ENCODE measurements at regions not wholly inside any gene's neighbourhood (a gene's known extent, or its start where the extent isn't known, plus 50 kb on each side); places are given as distances from the start of the nearest gene placed in this dataset.

- no TSS peak for BruUV-seq (replicated peaks)
- Histone ChIP-seq H2AK5ac (ENCODE audit: low read depth, low read length) (no peak overlapping the region), H2AFZ (replicated peaks; ENCODE audit: low read length, poor library complexity) (no peak overlapping the region), H4K5ac (ENCODE audit: low read depth, low read length) (no peak overlapping the region), H2AK9ac (replicated peaks; ENCODE audit: low read depth, low read length, poor library complexity) (no peak overlapping the region), H3K27me3 (ENCODE audit: control insufficient read depth, insufficient read depth, low read length) (peaks cover 9% of the 10 kb centered on the region), H3K79me1 (ENCODE audit: low read depth in 1 of 2, low read length in 2 of 2) (no peaks in the 10 kb centered on the region), H3K27ac (ENCODE audit: insufficient read depth, low read length) (no peak overlapping the region), H3K9me1 (ENCODE audit: insufficient read depth, low read length) (peaks cover 14% of the 10 kb centered on the region), H2BK15ac (ENCODE audit: low read depth, low read length) (no peak overlapping the region), H3K36me3 (ENCODE audit: control insufficient read depth, insufficient read depth, low read length) (no peaks in the 10 kb centered on the region), H3K4me2 (ENCODE audit: low read depth, low read length) (no peak overlapping the region), H4K91ac (ENCODE audit: insufficient read depth, low read depth, low read length) (no peak overlapping the region), H2BK5ac (ENCODE audit: low read depth, low read length, poor library complexity, severe bottlenecking) (no peak overlapping the region), H2BK120ac (ENCODE audit: low read depth, low read length) (no peak overlapping the region), H3K23ac (ENCODE audit: low read depth, low read length) (no peak overlapping the region), H2BK20ac (ENCODE audit: low read depth, low read length) (no peak overlapping the region), H3K56ac (ENCODE audit: extremely low read depth, insufficient read depth, low read length) (no peak overlapping the region), H3K9ac (ENCODE audit: low read depth, low read length) (no peak overlapping the region), H3K9me3 (ENCODE audit: control insufficient read depth, insufficient read depth, low read length) (no peaks in the 10 kb centered on the region), H4K8ac (ENCODE audit: low read depth in 2 of 2, low read length in 2 of 2) (no peak overlapping the region), H4K20me1 (ENCODE audit: insufficient read depth, low read length) (no peaks in the 10 kb centered on the region), H3K14ac (replicated peaks; ENCODE audit: low read depth, low read length) (no peak overlapping the region), H3K18ac (ENCODE audit: low read depth, low read length) (no peak overlapping the region), H3K4me1 (ENCODE audit: control insufficient read depth, insufficient read depth, low read length) (peaks cover 9% of the 10 kb centered on the region), H3K4ac (ENCODE audit: low read depth, low read length) (no peak overlapping the region), H3K4me3 (ENCODE audit: insufficient read depth, low read depth, low read length) (no peak overlapping the region)
- TF ChIP-seq, protein P1, sequence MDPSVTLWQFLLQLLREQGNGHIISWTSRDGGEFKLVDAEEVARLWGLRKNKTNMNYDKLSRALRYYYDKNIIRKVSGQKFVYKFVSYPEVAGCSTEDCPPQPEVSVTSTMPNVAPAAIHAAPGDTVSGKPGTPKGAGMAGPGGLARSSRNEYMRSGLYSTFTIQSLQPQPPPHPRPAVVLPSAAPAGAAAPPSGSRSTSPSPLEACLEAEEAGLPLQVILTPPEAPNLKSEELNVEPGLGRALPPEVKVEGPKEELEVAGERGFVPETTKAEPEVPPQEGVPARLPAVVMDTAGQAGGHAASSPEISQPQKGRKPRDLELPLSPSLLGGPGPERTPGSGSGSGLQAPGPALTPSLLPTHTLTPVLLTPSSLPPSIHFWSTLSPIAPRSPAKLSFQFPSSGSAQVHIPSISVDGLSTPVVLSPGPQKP (IDR thresholded peaks at IDR 0.05; ENCODE audit: borderline replicate concordance, low read depth, low read length): no peak
- TF ChIP-seq USF2 (IDR thresholded peaks at IDR 0.05; ENCODE audit: low read depth, low read length): no peak
- no peak for TF ChIP-seq SMC3 (IDR thresholded peaks at IDR 0.05; ENCODE audit: low read depth, low read length)
- no peak for TF ChIP-seq RFX5 (IDR thresholded peaks at IDR 0.05; ENCODE audit: low read depth, low read length)
- TF ChIP-seq CEBPB (IDR thresholded peaks at IDR 0.05; ENCODE audit: low read depth, low read length): no peak
- TF ChIP-seq MAZ (IDR thresholded peaks at IDR 0.05; ENCODE audit: borderline replicate concordance, low read depth, low read length): no peak
- TF ChIP-seq, protein P2, sequence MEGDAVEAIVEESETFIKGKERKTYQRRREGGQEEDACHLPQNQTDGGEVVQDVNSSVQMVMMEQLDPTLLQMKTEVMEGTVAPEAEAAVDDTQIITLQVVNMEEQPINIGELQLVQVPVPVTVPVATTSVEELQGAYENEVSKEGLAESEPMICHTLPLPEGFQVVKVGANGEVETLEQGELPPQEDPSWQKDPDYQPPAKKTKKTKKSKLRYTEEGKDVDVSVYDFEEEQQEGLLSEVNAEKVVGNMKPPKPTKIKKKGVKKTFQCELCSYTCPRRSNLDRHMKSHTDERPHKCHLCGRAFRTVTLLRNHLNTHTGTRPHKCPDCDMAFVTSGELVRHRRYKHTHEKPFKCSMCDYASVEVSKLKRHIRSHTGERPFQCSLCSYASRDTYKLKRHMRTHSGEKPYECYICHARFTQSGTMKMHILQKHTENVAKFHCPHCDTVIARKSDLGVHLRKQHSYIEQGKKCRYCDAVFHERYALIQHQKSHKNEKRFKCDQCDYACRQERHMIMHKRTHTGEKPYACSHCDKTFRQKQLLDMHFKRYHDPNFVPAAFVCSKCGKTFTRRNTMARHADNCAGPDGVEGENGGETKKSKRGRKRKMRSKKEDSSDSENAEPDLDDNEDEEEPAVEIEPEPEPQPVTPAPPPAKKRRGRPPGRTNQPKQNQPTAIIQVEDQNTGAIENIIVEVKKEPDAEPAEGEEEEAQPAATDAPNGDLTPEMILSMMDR (conservative IDR thresholded peaks at IDR 0.05; ENCODE audit: low read depth, low read length): no peak
- TF ChIP-seq NFE2L2 (IDR thresholded peaks at IDR 0.05; ENCODE audit: low read depth, low read length): no peak
- no peak for TF ChIP-seq CHD1 (IDR thresholded peaks at IDR 0.05; ENCODE audit: low read depth, low read length)
- no peak for TF ChIP-seq RCOR1 (IDR thresholded peaks at IDR 0.05; ENCODE audit: insufficient replicate concordance, low read length)
- no peak for TF ChIP-seq BHLHE40 (IDR thresholded peaks at IDR 0.05; ENCODE audit: low read depth, low read length)
- TF ChIP-seq RAD21 (IDR thresholded peaks at IDR 0.05; ENCODE audit: low read length): no peak
- no peak for TF ChIP-seq MXI1 (IDR thresholded peaks at IDR 0.05; ENCODE audit: borderline replicate concordance, low read depth, low read length)
- no peak for TF ChIP-seq MAFK (IDR thresholded peaks at IDR 0.05; ENCODE audit: low read depth, low read length)
- no peak for TF ChIP-seq POLR2A (IDR thresholded peaks at IDR 0.05; ENCODE audit: low read depth, low read length)
- no peak for TF ChIP-seq FOS (IDR thresholded peaks at IDR 0.05; ENCODE audit: low read depth, low read length)
- dilution Hi-C loops (cut with HindIII; ENCODE audit: low sequenced_read_pairs, unreplicated experiment) (no loop called here), intact Hi-C loops (cut with micrococcal nuclease) (no loop called here), in situ Hi-C loops (cut with MboI; ENCODE audit: low sequenced_read_pairs) (no loop called here)
- DNase-seq (no peak), ATAC-seq (ENCODE audit: low read depth) (no peak)
- no CpG with 5 or more reads among the region's 3 CpGs for WGBS, 2 experiments (ENCODE audit: extremely low coverage in 2 of 2, insufficient read length in 1 of 2)
- POLR2A ChIA-PET (ENCODE audit: unreplicated experiment): no interaction called here
- CTCF ChIA-PET: interaction anchor here (0.7 kb wide), 1 partner anchor 333 kb away, joined by 3 read pairs; no protein-coding TSS in a partner anchor
Measured at GRCh38 chr15:69797615-69798014, 300.1 kb downstream of the TLE3 start.
